A673 (cell line): ENCODE measurements at regions not wholly inside any gene's neighbourhood (a gene's known extent, or its start where the extent isn't known, plus 50 kb on each side); places are given as distances from the start of the nearest gene placed in this dataset.

Experiments
- CTCF ChIP-seq: fragments of 300-800, 200-600 bp; sonication (generic); conservative IDR thresholded peaks from 2 replicates; pipeline ENCODE4 v1.5.1; 2017; ENCODE audit warnings: low read depth, mild to moderate bottlenecking, antibody characterized with exemption, low read length, moderate library complexity, mixed read lengths
- EZH2 ChIP-seq: fragments of 200-600 bp; sonication (generic); IDR thresholded peaks from 2 replicates; pipeline ENCODE4 v1.6.1; 2017; ENCODE audit warnings: borderline replicate concordance, low read depth, mild to moderate bottlenecking, mixed read lengths, antibody characterized with exemption, low read length; ENCODE audit not compliant: poor library complexity, severe bottlenecking

- TF ChIP-seq CTCF (no peak), EZH2 (no peak)
These were observed 146.8 kb downstream of the SMAD6 start for GRCh38 chr15:66848686-66849392.
